CD4-positive, alpha-beta T cell treated with Interleukin-6 at 100 ng/mL for 8 hours (primary cell): ENCODE measurements at regions not wholly inside any gene's neighbourhood (a gene's known extent, or its start where the extent isn't known, plus 50 kb on each side); places are given as distances from the start of the nearest gene placed in this dataset.
A peak's percentile ranks its signal among the peaks of the same experiment; 100 is the strongest.
"Not testable (repeated sequence)": the region's sequence is repeated elsewhere in the genome, so short reads cannot be mapped to it uniquely, and the experiment has no call there.

ENCODE experiments used
- DNase-seq: peaks from one replicate; pipeline ENCODE4 v3.0.0-alpha.2; 2020; ENCODE audit warnings: mixed read lengths, low spot score

DNA sequence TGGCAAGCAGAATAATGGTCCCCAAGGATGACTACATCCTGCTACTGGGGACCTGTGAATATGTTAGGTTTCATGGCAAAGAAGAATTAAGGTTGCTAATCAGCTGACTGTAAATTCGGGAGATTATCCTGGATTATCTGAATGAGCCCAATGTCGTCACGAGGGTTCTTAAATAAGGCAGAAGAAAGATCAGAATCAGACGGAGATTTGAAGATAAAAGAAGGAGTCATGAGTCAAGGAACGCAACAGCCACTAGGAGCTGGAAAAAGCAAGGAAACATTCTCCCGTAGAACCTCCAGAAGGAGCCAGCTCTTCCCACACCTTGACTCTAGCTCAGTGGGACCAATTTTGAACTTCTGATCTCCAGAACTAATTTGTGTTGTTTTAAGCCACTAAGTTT lies 82.9 kb upstream of the APBB1IP start:
- no peak for DNase-seq

DNA sequence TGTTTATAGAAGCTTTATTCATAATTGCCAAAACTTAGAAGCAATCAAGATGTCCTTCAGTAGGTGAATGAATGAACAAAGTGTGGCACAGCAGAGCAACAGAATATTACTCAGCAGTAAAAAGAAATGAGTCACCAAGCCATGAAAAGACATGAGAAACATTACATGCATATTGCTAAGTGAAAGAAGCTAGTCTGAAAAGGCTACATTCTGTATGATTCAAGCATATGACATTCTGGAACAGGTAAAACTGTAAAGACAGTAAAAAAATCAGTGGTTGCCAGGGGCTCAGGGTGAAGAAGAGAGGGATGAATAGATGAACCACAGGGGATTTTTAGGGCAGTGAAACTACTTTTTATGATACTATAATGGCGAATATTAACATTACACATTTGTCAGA lies 80.9 kb upstream of the APBB1IP start:
- no peak for DNase-seq

DNA sequence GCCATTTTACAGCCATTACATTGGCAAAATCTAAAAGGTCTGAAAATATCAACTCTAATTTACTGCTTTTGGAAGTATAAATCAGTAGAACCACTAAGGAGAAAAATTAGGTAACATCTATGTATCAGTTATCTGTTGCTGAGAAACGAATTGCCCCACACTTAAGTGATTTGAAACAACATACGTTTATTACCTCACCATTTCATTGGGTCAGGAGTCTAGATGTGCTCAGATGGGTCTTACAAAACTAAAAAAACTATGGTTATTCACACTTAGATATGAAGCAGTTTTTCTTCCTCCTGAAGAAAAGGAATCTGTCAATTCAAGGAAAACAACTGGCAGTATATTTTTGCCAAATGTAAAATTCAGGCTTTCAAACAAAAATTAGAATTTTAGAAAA lies 80.1 kb upstream of the APBB1IP start:
- DNase-seq, result no peak

DNA sequence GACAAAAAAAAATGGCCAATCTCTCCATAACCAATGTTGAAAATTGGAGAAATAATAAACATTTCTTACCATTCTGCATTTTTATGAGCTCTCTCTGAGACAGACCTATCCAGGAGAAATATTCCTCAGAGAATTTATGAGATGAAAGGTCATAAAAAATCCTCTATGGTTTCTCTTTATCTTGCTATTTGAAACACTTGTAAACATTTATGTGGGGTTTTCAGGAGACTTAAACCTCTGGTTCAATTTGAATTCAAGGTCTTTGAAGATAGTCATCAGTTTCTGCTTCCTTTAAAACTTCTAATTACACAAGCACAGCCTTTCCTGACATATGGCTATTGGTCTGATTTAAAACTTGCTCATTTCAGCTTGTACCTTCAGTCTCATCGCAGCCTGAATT lies 78.5 kb upstream of the APBB1IP start:
- no peak for DNase-seq

DNA sequence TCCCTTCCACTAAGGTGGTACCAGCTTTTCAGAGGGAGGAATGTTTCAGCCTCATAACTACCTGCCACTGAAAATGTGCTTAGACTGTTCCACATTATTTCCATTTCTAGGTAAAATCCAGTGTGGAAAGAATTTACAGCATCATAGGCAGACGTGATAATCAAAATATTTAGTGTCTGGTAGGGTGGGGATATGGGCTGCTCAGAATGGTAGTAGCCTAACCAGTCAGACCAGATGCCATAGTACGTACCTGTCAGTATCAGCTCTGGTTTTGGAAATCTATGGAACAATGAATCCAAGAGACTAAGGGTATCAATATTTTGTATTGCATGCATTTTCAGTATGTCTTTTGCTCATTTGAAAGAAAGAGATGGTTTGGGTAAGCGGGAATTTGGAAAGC lies 76.8 kb upstream of the APBB1IP start:
- no peak for DNase-seq

DNA sequence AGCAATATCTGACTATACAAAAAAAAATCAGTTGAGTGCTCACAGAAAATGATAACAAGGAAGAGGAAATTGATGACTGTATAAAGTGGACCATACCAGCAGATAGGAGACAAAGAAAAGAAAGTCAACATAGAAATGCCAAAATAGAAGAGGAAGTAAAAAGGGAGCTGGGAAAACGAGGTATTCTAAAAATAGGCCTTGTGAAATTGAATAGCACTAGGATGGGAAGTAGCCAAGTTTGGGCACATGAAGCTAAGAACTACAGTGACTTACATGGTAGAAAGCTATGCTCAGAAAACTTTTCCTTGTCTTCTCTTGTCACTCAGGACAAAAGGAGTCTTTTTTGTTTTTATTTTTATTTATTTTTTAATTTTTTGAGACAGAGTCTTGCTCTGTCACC lies 76.2 kb upstream of the APBB1IP start:
- no peak for DNase-seq

DNA sequence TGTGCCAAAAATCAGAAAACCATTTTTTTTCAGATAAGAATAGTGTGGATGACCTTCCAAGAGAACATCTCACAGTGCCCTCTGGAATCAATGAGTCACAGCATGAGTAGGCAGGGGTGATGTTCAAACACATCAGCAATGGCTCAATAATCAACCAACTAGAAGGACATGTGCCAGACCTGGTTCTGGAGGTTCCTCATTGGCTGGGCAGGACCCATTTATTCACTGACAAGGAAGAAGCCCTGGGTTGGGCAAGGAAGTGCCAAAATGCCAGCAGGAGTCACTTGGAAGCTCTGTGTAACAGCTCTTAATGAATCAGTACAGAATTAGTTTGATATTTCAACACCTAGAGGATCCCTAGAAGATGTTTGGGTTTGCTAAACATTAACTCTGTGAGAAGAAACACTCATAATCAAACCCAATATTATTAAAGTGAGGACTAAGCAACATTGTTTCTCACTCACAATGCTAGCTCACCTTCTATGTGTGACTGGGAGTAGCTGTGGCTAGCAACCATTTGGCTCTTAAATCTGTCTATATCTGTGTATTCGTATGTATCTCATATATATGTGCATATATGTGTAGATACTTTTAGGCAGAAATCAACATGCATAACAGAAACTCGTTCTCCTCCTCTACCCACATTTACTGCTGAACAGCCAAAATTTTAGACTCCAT lies 72.3 kb upstream of the APBB1IP start:
- no peak for DNase-seq

DNA sequence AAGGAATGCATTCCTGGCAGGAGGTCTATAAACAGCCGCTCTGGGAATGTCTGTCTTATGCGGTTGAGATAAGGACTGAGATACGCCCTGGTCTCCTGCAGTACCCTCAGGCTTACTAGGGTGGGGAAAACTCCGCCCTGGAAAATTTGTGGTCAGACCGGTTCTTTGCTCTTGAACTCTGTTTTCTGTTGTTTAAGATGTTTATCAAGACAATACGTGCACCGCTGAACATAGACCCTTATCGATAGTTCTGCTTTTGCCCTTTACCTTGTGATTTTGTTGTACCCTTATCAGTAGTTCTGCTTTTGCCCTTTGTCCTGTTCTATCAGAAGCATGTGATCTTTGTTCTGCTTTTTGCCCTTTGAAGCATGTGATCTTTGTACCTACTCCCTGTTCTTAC lies 71.1 kb upstream of the APBB1IP start:
- not testable (repeated sequence) for DNase-seq

DNA sequence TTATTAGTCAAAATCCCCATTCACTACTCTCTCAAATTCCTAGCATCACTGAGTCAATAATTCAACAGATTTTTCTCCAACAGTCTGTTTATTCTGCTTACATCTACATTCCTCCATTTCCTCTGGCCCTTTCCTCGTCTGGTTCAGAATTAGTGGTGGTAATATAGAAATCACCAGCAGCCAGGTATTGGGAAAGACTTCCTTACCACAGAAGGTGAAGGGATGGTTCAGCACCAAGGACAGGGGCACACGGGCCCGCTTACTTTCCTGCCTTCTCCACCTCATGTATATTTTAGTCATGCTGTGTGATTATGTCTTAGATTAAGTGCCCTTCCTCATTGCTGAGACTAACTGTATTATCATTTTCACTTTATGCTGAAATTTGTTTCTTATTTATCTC lies 70.4 kb upstream of the APBB1IP start:
- DNase-seq, result peak; percentile 3

DNA sequence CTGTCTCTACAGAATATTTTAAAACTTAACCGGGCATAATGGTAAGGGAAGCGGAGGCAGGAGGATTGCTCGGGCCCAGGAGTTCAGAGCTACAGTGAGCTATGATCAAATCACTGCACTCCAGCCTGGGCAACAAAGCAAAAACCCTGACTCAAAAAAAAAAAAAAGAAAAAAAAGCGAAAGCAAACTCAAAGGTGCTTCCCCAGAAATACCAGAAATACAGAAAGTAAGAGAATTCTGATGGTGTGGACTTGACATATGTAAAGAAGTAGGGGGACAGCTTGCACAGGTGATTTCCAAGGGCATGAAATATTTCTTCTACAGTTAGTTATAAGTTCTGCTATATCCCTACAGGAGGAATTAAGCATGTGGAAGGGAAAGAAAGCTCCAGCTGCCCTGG lies 69.7 kb upstream of the APBB1IP start:
- DNase-seq, result no peak

DNA sequence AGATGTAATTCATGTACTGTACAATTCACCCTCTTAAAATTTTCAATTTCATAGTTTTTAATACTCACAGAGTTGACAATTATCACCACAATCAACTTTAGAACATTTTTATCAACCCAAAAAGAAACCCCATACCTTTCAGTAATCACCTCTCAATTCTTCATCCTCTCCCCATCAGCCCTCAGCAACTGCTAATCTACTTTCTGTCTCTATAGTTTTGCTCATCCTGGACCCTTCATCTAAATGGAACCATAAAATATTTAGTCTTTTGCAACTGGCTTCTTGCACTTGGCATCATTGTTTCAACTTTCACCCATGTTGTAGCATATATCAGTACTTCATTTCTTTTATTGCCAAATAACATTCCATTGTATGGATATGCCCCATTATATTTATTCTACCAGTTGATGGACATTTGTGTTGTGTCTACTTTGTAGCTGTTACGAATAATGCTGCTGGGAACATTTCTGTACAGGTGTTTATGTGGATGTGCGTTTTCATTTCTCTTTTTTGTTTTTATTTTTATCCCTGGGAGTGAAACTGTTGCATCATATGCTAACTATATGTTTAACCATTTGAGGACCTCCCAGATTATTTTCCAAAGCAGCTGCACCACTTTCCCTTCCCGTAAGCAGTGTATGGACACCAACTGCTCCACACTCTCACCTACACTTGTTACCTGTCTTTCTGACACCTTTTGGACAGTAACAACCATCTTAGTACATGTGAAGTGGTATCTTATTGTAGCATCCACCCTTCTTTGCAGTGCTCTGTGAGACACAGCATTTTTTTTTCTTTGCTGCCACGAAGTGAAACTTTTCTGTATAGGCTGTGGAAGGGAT lies 65.4 kb upstream of the APBB1IP start:
- DNase-seq, result no peak

DNA sequence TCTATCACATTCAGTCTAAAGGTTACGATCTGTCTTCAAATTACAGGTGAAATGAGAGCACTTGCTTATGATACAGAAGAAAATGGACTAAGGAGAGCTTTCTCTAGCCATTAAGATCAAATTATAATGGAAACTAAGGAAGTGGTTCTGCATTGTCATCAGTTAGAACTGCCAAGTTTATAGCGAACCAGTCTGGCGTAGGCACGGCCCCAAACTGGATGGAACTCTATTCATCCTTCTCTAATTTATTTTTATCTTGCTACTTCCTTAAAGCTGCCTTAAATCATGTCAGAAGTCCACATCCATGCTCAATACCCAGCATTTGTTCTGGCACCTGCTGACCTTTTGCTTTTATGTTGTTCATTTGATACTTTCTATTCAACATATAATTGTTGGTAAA lies 63.7 kb upstream of the APBB1IP start:
- no peak for DNase-seq

DNA sequence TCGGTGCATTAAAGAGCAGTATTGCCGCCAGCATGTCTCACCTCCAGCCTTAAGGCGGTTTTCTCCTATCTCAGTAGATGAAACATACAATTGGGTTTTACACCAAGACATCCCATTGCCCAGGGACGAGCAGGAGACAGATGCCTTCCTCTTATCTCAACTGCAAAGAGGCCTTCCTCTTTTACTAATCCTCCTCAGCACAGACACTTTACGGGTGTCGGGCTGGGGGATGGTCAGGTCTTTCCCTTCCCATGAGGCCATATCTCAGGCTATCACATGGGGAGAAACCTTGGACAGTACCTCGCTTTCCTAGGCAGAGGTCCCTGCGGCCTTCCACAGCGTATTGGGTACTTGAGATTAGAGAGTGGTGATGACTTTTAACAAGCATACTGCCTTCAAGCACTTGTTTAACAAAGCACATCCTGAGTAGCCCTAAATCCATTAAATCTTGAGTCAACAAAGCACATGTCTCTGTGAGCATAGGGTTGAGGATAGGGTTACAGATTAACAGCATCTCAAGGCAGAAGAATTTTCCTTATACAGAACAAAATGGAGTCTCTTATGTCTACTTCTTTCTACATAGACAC lies 60.8 kb upstream of the APBB1IP start:
- not testable (repeated sequence) for DNase-seq

DNA sequence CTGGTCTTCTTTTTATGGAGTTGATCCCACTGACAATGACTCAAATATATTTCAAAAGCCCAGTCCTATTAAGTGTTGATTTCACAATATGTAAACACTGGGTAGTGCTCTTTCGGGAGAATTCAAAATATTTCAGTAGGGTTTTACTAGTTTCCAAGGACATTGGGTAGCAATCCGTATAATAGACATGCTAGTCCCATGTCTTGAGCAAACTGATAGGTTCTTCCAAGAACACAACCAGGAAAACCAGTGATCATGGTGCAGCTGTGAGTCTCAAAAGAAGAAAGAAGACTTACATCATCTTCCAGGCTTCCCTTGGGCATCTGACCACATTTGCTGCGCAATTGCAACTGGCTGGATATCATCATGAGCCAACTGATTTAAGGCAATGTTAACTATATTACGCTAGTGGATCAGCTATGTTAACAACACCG lies 59.3 kb upstream of the APBB1IP start:
- no peak for DNase-seq

DNA sequence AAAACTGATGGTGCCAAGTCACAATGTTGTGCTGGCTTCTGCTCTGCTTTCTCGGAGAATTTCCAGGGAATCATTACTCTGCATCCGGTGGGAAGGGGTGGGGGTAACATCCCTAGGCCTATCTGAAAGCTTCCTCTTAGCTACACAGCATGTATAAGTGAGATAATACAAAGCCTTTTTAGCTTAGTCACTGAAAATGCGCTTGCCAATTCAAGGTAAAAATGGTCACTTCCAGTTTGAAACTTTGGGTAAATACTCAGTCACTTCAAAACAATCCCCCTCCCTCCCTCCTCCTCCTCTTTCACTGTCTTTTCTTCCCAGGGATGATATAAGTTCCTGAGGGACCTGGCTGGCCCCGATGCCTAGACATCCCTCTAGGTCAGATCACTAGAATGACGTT lies 57.3 kb upstream of the APBB1IP start:
- DNase-seq, result no peak

DNA sequence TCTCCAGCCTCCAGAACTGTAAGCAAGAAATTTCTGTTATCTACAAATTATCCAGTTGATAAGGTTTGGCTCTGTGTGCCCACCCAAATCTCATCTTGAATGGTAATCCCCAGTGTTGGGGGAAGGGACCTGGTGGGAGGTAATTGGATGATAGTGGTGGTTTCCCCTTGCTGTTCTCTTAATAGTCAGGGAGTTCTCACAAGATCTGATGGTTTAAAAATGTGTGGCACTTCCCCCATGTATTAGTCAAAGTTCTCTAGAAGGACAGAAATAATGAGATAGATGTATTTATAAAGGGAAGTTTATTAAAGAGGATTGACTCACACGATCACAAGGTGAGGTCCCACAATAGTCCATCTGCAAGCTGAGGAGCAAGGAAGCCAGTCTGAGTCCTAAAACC lies 56.2 kb upstream of the APBB1IP start:
- DNase-seq, result no peak

DNA sequence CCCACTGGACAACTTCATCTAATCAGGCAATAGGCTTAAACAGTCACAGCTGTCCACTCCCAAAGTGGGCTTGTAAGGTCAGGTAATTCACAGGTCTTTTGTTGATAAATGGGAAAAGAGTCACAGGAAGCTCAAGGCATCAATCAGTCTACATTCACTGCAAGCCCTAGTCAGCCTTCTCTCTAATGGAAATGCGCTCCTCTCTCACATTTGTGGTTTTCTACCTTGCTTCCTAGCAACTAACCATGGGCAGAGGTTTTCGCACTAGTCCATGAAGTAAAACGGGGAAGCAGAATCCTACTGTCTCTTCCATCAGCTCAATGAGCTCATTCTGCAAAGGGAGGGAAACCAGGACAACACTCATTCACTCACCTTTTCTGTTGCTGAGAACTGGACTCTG lies 53.5 kb upstream of the APBB1IP start:
- no peak for DNase-seq

DNA sequence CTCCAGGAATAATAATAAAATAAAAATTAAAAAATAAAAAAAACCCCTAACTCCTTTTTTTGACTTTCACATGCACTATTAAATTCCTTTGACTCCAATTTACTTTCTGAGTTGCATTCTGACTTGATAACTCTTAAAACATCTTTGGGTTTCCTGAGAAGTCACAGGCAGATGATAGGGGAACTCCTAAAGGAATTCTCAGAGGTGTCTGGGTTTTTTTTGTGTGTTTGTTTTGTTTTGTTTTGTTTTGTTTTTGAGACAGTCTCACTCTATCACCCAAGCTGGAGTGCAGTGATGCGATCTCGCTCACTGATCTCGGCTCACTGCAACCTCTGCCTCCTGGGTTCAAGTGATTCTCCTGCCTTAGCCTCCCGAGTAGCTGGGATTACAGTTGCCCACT lies 52.7 kb upstream of the APBB1IP start:
- no peak for DNase-seq

DNA sequence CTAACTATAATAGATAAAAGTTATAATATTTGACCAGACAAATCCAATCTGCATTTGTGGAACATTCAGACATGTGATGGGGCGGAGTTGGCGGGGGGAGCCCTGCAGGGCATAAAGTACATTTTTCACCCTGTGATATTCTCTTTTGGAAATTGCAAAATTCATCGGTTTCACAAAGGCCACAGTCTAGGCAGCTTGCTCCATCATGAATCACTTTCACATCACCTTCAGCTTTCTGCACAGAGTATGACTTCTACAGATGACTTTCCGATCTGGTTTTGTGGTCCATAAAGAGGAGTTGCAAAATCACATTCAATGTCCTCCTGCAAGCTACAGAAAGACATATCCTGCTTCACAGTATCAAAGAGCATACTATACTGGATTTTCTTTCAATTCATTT lies 51.4 kb upstream of the APBB1IP start:
- no peak for DNase-seq
